Keratinocyte (primary cell): ENCODE measurements at regions not wholly inside any gene's neighbourhood (a gene's known extent, or its start where the extent isn't known, plus 50 kb on each side); places are given as distances from the start of the nearest gene placed in this dataset.

Source experiments
- DNase-seq: peaks from one replicate; pipeline ENCODE4 v3.0.0-alpha.2; 2011; ENCODE audit warnings: low read depth, missing footprints, low spot score
- FAIRE-seq: peaks from 2 replicates; lab custom pipeline; 2011; peaks lifted over from hg19 to GRCh38; lab: Jason Lieb, UNC
- H2AFZ ChIP-seq: 2 replicates; pipeline ENCODE4 v1.6.0; 2012; ENCODE audit warnings: low read length, control low read depth, inconsistent platforms; ENCODE audit not compliant: control insufficient read depth
- H3K27ac ChIP-seq: 2 replicates; pipeline ENCODE4 v1.5.1; 2011; ENCODE audit warnings: low read length; ENCODE audit not compliant: control insufficient read depth, insufficient read depth
- H3K27me3 ChIP-seq: 3 replicates; pipeline ENCODE4 v1.6.0; 2011; ENCODE audit warnings: low read length; ENCODE audit not compliant: control insufficient read depth, insufficient read depth; ENCODE audit errors: extremely low read depth
- H3K36me3 ChIP-seq, 2 experiments: 2 replicates in 1 of 2; 3 replicates in 1 of 2; pipeline ENCODE4 v1.5.1; 2011; ENCODE audit warnings: low read length in 2 of 2, mild to moderate bottlenecking in 1 of 2; ENCODE audit not compliant: control insufficient read depth in 2 of 2, insufficient read depth in 2 of 2; ENCODE audit errors: extremely low read depth in 1 of 2
- H3K4me1 ChIP-seq: 3 replicates; pipeline ENCODE4 v1.5.1; 2011; ENCODE audit warnings: low read length; ENCODE audit not compliant: control insufficient read depth, insufficient read depth; ENCODE audit errors: extremely low read depth
- H3K4me2 ChIP-seq: 3 replicates; pipeline ENCODE4 v1.6.0; 2011; ENCODE audit warnings: low read depth, low read length; ENCODE audit not compliant: control insufficient read depth, insufficient read depth; ENCODE audit errors: extremely low read depth
- H3K4me3 ChIP-seq, 3 experiments: fragments of 200-600 bp in 1 of 3; sonication (generic) in 1 of 3; 2 replicates in 2 of 3; 3 replicates in 1 of 3; pipeline ENCODE4 v1.5.1; 2011 to 2016; ENCODE audit warnings: low read length in 3 of 3, mild to moderate bottlenecking in 3 of 3, control low read depth in 2 of 3, inconsistent platforms in 1 of 3, low read depth in 1 of 3, mixed read lengths in 1 of 3, mixed run types in 1 of 3, moderate library complexity in 1 of 3; ENCODE audit not compliant: control insufficient read depth in 2 of 3, insufficient read depth in 2 of 3; ENCODE audit errors: extremely low read depth in 1 of 3
- H3K79me2 ChIP-seq: 2 replicates; pipeline ENCODE4 v1.6.0; 2012; ENCODE audit warnings: low read length; ENCODE audit not compliant: control insufficient read depth, insufficient read depth
- H3K9ac ChIP-seq: 3 replicates; pipeline ENCODE4 v1.6.0; 2011; ENCODE audit warnings: low read length; ENCODE audit not compliant: control insufficient read depth, insufficient read depth; ENCODE audit errors: extremely low read depth
- H3K9me1 ChIP-seq: 3 replicates; pipeline ENCODE4 v1.6.0; 2011; ENCODE audit warnings: low read length; ENCODE audit not compliant: control insufficient read depth, insufficient read depth; ENCODE audit errors: extremely low read depth
- H3K9me3 ChIP-seq: 2 replicates; pipeline ENCODE4 v1.5.1; 2012; ENCODE audit warnings: low read depth, low read length; ENCODE audit not compliant: control insufficient read depth
- H4K20me1 ChIP-seq: 3 replicates; pipeline ENCODE4 v1.6.0; 2011; ENCODE audit warnings: low read length; ENCODE audit not compliant: control insufficient read depth, insufficient read depth; ENCODE audit errors: extremely low read depth
- CTCF ChIP-seq, 3 experiments: IDR thresholded peaks in 1 of 3; conservative IDR thresholded peaks in 1 of 3; optimal IDR thresholded peaks in 1 of 3; 2 replicates in 2 of 3; 3 replicates in 1 of 3; pipeline versions ENCODE3 to v1.5.1; 2011; ENCODE audit warnings: low read length in 3 of 3, mild to moderate bottlenecking in 3 of 3, moderate library complexity in 2 of 3, control low read depth in 1 of 3, inconsistent platforms in 1 of 3; ENCODE audit not compliant: insufficient read depth in 2 of 3; ENCODE audit errors: extremely low read depth in 1 of 3
- EZH2 ChIP-seq: IDR thresholded peaks from one replicate; pipeline ENCODE4 v1.6.1; 2012; ENCODE audit warnings: inconsistent platforms, mild to moderate bottlenecking, low read length, moderate library complexity
- dilution Hi-C: fragments of 300-500 bp; cut with MboI; formaldehyde crosslinking; loops from one replicate; pipeline ENCODE4 v1.7.0; 2020; ENCODE audit warnings: low sequenced_read_pairs; ENCODE audit not compliant: extremely low pct_ligation_motif_present

DNA sequence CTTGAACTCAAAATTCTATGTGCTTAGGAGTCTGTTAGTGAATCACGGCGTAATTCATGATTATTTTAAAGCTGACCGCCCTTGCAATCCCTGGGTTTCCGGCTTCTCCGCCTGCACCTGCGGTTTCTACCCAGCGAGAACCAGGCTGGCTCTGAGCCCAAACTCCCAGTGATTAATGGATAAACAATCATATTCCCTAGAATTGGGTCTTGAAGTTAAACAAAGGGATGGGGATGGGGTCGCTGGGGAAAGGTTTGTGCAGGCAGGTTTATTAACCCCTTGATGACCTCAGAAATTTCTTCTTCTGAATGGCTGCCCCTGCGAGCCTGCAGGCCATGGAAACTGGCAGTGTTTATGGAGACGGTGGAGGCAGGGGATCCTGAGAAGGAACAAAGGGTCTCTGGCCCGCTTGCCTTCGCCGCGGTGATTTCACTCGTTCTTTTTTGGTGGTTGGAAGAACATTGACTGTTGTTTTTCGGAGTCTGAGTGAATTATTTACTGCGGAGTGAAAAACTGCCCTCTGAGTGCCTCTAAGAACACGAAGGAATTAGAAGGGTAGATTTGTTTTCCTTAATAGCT lies 1000.3 kb downstream of the BRD1 start:
- no peaks in the 10 kb centered on the region for H3K27me3 ChIP-seq
- H3K27ac ChIP-seq, result no peak overlapping the region
- DNase-seq (no peak), FAIRE-seq (no peak)
- TF ChIP-seq EZH2 (no peak), CTCF (optimal IDR thresholded peaks at IDR 0.05 in 1 of 3, IDR thresholded peaks at IDR 0.05 in 1 of 3, conservative IDR thresholded peaks at IDR 0.05 in 1 of 3; ENCODE audit: extremely low read depth in 1 of 3, insufficient read depth in 2 of 3, low read length in 3 of 3) (no peak)
- no peaks in the 10 kb centered on the region for H3K79me2 ChIP-seq
- H3K9ac ChIP-seq, result no peak overlapping the region
- no peaks in the 10 kb centered on the region for H4K20me1 ChIP-seq
- H3K4me2 ChIP-seq, result no peak overlapping the region
- no peaks in the 10 kb centered on the region for H3K36me3 ChIP-seq
- H3K9me1 ChIP-seq, result no peaks in the 10 kb centered on the region
- no peak overlapping the region for H3K4me3 ChIP-seq
- H2AFZ ChIP-seq, result no peak overlapping the region
- no peaks in the 10 kb centered on the region for H3K4me1 ChIP-seq
- dilution Hi-C loops, result no loop called here
- peaks cover 15% of the 10 kb centered on the region for H3K9me3 ChIP-seq

GRCh38 chr22:48826546-48826945 lies 1001.1 kb downstream of the BRD1 start:
- peaks cover 15% of the 10 kb centered on the region for H3K9me3 ChIP-seq
- no peak overlapping the region for H2AFZ ChIP-seq
- H4K20me1 ChIP-seq, result no peaks in the 10 kb centered on the region
- FAIRE-seq, result no peak
- H3K9ac ChIP-seq, result no peak overlapping the region
- dilution Hi-C loops, result no loop called here
- no peaks in the 10 kb centered on the region for H3K36me3 ChIP-seq
- H3K79me2 ChIP-seq, result no peaks in the 10 kb centered on the region
- H3K4me2 ChIP-seq, result no peak overlapping the region
- DNase-seq, result no peak
- H3K4me3 ChIP-seq, result no peak overlapping the region
- H3K4me1 ChIP-seq, result no peaks in the 10 kb centered on the region
- TF ChIP-seq CTCF (optimal IDR thresholded peaks at IDR 0.05 in 1 of 3, IDR thresholded peaks at IDR 0.05 in 1 of 3, conservative IDR thresholded peaks at IDR 0.05 in 1 of 3; ENCODE audit: extremely low read depth in 1 of 3, insufficient read depth in 2 of 3, low read length in 3 of 3) (no peak), EZH2 (no peak)
- H3K27ac ChIP-seq, result no peak overlapping the region
- H3K27me3 ChIP-seq, result no peaks in the 10 kb centered on the region
- no peaks in the 10 kb centered on the region for H3K9me1 ChIP-seq
